Stimulated activated CD4-positive, alpha-beta T cell treated with anti-CD3 and anti-CD28 coated beads, Interleukin-4, amount 100 ng/mL, for 48 hours (primary cell): ENCODE measurements at regions not wholly inside any gene's neighbourhood (a gene's known extent, or its start where the extent isn't known, plus 50 kb on each side); places are given as distances from the start of the nearest gene placed in this dataset.

Experiments
- DNase-seq, 2 donors: peaks; one replicate each; pipeline ENCODE4 v3.0.0-alpha.2; 2020; ENCODE audit warnings: low read depth in 2 of 2

DNA sequence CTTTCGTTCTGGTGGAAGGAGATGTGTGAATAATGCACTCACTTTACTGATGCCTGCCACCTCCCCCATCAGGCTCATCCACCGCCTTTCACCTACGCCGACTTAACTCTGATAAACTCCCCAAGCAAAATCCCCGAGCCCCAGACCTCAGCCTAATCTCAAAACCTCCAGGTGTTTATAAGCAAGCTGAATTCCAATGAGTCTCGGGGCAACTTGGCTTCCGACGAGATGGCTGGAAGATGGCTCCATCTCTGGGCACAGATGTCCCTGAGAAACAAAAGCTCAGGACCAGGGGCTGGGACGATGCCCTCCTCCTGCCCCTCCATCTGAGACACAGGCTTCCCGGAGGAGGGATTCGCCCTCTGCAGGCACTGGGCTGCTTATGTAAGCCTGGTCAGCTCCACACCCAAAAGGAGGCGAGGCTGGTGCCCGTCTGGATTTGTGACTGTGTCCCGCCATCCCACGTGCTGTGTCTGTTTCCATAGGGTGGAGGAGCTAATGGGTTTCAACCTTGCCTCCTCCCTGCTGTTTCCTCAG lies 386.4 kb upstream of the TNRC6C start:
- DNase-seq: no peak

DNA sequence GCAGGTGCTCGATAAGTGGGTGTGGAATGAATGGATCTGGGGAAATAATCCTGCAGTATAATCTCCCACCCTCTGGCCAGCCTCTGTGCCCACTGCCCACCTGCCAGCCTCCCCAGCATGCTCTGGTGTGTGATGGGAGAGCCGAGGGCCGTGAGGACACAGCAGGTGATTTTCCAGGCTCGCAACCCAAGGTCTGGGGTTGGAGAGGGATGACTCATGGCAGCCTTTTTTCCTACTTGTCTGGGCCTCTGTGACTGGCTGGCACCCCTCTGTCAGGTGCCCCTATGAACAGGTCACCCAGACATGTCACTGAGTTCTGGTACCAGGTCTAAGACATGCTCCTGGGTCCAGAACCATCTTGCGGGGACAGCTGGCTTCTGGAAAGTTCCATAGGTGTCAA lies 385.7 kb upstream of the TNRC6C start:
- DNase-seq: no peak

DNA sequence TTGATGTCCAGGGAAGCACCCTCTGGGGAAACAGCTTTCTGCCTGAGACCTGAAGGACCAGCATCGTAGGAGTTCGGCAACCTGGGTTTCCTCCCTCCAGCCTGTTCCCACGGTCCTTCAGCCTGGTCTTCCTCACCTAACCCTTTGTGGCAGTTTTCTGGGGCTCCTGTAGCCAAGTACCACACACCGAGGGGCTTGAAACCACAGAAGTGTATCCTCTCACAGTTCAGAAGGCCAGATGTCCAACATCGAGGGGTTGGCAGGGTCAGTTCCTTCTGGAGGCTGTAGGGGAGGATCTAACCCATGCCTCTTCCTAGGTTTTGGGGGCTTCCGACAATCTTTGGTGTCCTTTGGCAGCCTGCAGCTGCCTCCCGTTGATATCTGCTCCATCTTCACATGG lies 381.0 kb upstream of the TNRC6C start:
- DNase-seq: no peak

DNA sequence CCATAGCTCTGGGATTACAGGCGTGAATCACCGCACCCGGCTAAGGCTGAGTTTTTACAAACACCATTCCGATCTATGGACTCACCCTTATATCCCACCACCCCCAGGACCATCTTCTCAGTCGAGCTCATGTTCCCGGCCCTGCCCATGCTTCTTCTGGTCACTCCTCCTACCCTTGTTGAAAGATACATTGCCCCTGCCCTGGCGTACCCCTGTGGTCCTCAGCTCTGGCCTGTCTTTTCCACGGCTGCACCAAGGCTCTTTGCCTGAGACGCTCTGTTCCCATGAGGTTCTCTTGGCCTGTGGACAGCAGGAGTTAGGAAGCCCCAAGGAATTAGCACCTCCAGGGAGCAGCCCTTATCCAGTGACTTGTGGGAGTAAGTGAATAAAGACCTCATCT lies 379.4 kb upstream of the TNRC6C start:
- no peak for DNase-seq

DNA sequence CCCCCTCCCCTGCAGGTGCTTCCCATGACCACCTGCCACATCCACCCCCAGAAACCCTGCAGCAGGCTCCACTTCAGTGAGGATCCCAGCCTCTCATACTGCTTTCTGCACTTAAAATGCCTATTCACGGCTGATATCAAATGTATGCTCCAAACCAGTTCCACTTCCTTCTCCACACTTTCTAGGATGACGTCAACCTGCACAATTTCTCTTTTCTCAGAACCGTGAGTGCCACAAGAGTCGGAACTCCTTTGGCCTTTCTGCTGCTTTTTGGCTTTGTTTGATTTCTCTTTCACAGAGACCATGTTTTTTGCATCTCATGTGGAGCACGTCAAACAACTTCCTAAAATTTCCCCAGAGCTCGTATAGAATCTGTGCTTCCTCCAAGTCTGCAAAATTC lies 378.8 kb upstream of the TNRC6C start:
- DNase-seq: no peak

DNA sequence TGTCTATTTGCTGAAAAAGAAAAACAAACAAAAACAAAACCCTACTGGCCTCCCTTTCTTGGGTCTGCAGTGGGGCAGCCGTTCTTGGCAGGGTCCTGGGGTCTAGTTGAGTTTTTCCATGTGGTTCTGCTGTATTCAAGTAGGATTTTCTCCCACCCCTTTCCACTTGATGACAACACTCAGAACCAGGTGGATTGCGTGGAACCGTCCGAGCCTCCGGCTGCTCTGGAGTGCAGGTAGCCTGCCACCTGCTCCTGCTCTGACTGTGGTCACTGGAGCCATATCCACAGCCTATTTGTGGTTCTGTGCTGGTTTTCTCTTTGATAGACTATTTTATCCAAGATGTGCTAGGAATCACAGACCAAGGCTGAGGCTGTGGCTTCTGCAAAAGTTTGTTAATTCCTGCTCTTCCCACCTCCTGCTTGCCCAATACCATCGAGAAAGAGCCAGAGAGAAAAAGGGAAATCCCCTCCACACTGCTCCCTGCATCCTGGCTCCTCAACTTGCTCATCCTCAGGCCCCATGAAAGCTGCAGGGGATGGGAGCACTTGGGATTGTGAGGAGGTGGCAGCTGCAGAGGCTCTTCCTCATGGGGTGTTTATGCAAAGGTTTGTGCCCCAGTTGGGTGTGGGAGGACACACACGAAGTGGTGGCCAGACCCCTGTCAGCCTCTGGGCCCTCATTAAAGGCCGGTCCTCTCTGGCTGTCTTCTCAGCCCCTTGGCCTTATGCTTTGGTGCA lies 377.8 kb upstream of the TNRC6C start:
- no peak for DNase-seq

DNA sequence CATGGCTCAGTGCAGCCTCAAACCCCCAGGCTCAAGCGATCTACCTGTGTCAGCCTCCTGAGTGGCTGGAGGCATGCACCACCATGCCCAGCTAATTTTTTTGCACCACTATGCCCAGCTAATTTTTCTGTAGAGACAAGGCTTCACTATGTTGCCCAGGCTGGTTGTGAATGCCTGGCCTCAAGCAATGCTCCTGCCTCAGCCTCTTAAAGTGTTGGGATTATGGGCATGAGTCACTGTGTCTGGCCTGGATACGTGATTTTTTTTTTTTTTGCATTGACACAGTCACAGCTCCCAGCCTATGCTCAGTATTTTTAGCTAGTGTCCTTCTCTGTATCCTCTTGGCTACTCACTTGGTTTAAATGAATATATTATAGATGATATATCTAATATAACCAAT lies 377.0 kb upstream of the TNRC6C start:
- no peak for DNase-seq

DNA sequence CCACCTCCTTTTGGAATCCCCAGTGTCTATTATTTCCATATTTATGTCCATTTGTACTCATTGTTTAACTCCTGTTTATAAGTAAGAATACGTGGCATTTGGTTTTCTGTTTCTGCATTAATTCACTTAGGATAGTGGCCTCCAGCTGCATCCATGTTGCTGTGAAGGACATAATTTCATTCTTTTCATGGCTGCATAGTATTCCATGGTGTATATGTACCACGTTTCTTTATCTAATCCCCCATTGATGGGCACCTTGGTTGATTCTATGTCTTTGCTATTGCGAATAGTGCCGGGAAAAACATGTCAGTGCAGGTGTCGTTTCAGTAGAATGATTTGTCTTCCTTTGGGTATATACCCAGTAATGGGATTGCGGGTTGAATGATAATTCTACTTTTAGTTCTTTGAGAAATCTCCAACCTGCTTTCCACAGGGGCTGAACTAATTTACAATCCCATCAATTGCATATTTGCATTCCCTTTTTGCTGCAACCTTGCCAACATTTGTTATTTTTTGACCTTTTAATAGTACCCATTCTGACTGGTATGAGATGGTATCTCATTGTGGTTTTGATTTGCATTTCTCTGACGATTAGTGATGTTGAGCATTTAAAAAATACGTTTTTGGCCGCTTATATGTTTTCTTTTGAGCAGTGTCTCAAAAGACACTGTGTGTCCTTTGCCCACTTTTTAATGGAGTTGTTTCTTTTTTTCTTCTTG lies 373.2 kb upstream of the TNRC6C start:
- DNase-seq: no peak

DNA sequence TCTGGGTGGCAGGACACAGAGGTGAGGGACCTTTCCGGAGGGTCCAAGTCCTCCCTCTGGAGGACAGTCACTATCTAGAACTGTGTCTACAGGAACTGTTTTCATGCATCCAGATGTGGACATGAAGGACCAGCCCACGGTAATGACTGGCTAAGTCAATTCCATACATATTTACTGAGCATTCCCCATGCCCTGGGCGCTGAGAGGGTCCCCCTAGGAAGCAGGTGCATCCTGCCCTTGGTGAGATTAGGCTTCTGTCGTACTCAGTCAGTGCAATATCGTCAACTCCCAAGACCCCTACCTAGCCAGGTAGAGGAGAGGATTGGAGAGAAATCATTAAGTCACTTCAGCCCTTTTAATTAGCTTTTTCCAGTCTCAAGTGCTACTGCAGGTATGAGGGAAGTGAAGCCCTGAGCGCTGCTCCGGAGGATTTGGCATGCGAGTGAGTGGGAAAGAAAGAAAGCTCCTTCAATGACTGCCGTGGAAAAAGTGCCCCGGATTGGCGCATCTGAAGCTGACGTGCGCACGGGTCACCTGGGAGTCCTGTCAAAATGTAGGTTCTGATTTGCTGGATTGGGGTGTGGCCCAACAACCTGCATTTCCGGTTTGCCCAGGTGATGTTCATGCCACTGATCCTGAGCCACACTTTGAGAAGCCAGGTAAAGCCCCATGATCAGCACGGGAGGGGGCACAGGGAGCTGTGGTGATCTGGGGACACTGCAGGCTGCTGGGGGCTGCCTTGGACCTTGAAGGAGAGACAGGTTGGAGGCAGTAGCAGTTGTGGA lies 367.4 kb upstream of the TNRC6C start:
- no peak for DNase-seq

DNA sequence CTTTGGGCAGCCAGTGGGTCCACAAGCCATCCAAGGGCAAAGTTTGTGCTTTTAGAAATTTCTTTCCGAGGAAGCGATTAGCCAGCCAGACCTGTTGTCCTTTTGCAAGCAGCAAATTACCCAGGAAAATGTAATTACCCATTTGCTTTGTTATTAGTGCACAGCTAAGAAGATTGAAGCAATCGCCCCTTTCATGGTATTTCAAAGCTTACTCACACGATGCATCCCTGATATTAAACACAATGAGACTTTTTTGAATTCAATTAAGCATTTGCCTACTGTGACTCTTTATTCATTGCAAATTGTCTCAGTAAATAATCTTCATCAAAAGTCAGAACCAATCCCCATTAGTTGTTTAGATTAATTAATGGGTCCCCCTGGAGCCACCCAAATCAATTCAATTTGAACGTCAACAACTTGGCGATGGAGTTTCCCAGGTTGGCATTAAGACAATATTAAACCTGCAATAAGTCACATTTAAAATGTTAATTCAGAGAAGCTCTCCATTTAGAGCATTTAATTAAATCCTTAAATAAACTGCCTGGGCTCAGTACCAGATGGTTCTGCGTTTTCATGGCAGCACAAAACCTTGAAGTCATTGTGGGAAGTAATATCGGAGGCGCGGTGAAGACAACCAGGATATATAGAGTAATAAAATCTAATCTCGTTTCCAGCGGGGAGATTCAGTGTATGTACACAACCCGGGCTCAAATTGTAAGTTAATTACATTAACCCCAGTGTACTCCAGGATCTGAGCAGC lies 366.2 kb upstream of the TNRC6C start:
- DNase-seq: no peak

DNA sequence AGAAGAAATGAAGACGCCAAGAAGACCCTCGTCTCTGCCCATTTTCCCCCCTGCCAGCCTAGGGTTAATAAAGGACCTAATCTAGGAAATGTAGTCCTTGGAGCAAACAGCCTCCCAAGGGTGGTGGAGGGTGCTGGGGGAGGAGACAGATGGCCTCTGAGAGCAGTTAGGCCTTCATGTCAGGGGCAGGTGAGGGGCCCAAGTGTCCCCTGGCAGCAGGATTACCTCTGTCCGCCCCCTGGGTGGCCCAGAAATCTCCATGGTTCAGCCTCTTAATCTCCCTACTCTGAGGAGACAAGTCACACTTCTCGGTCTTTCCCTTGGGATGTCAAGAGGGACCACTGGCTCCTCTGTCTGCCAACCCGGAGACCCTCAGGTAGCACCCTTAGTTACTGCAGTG lies 365.4 kb upstream of the TNRC6C start:
- no peak for DNase-seq

DNA sequence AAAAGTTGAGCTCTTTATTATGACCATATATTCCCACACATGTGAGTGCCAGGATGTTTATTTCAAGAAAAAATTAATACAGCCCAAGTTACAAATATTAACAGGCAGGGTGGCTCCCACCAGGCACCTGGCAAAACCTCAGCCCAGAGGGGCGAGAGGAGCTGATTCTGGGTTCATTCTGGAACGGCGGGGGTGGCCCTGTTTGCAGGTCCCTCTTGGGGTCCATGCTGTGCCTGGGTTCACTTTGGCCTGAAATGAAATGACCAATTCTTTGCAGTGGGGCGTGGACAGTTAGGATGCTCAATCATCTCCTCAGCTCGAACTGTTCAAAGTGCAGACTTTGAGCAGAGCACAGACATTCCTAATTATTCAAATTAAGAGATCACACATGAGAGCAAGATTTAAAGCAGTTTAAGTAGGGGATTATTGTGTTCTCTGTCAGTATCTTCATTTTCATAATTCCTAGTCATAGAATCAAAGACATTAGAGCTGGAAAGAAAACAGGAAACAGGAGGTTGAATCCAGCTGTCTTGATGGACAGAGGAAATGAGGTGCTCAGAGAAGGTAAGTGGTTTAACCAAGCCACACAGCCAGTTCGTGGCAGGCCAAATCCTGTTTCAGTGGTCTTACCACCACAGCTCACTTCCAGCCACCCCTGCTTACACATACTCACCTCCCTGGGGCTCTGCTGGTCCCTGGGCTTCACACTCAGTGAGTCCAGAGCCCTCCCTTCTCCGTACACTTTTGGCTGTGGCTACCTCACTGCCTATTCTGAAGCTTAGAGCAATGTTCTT lies 363.9 kb upstream of the TNRC6C start:
- DNase-seq: no peak

DNA sequence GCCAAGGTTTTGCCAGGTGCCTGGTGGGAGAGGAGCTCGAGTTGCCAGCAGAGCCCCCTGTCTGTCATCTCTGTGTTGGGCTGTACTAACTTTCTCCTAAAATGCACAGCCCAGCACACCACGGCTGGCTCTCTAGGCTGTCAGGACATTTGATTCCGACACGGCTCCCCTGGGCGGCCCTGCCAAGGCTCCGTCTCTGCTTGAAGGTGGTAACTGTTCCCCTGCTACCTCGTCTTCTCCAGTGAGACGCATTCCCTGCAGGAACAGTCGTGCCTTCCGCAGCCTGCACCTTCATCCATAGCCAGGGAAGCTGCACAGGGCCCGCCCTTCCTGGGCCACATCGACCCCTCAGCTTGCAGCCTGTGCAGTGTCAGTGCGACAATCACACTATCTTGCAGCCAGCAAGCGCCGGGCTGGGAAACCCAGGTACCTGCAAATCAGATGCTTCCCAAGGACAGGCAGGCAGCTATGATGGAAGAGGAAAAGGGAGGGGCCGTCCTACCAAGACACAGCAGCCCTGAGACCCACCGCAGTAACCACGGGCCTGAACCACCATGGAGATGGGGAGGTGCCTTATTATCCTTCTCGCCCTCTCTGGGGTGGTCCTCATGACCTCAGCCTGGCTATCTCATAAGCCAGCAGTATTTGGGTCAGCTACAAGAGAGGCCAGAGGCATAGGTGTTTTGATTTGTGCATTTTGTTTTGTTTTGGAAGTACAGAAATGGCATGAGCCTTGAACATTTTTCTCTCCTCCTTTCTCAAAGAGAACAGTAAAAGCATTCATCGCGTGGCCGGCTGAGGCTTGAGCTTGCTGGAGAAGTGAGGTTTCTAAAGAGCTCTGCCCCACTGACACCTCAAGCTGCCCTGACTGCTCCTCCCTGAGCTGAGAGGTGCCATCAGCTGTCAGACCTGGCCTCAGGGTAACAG lies 361.7 kb upstream of the TNRC6C start:
- DNase-seq: no peak

DNA sequence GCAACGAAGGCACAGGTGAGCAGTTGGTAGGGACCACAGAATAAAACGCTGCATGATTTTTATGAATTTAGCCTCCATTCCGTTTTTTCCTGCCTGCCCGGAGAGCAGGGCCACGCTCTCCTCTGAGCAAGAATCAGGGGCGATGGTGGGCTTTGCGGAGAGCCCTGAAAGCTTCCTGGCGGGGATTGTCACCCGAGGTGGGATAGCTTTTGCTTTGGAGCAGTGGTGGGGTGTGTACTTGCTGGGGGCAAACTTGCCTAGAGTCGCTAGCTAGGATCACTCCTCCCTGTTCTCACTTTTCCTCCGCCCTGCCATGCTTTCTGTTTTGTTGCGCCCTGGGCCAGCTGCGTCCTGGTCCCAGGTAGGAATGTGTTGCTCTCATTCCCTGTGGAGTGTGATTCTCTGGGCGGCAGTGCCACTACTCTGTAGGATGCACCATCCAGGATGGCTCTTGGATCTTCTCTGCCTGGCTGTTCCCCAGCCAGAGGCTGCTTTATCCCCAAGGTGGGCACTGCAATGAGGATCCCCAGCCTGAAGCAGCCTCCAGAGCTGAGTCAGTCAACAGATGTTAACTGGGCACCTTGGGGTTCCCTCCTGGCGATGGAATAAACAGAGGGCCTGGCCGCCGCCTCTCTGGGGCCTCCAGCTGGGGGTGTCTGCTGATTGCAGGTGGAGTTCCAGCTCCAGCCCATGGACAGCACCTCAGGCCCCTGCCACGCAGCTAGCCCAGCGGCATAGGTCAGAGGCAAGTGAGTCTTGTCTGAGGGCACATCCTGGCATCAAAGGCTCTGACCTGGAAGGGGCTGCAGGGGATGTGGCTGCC lies 360.9 kb upstream of the TNRC6C start:
- no peak for DNase-seq

DNA sequence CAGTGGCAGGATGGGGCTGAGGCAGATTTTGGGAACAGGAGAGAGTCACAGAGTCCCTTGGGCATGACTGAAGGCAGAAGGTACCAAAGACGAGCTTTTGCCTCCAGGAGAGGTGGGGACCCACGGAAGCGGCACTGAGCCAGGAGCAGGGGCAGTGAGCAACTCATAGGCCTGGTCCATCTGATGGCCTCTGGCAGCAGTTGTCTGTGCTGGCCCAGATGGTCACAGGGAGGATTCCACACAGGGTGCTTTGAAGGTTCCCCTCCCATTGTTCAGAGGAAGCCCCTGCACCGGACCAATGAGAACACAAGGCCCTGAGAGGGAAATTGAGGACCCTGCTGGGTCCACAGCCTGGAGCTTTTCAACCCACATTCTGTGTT lies 360.3 kb upstream of the TNRC6C start:
- no peak for DNase-seq

DNA sequence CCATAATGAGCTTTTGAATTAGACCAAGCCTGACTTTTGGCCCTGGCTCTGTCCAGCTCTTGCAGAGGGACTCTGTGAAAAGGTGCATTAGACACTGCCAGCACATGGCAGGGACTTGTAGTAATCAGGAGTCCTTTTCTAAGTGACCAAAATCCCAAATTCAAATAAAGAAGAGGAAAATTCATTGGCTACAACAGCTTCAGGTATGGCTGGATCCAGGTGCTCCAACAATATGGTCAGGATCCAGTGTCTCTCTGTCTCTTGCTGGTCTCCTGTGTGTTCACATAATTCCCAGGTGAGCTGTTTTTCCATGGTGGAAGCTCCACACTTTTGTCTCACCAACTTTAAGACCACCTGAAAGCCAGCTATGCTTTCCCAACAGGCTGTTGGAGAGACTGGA lies 358.8 kb upstream of the TNRC6C start:
- DNase-seq: no peak

DNA sequence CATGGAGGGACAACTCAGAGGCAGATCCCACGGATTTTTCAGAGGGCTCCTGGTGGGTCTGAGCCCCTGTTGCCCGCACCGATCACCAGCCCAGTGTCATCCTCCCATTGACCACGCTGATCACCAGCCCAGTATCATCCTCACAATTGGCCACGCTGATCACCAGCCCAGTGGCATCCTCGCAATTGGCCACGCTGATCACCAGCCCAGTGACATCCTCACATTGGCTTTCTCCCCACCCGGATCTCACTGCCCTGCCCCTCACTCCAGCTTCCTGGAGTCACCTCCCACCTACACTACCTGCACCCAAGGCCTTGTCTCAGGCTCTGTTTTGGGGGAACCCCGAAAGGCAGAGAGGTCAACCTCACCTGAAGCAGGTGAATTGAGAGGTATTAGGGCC lies 358.2 kb upstream of the TNRC6C start:
- DNase-seq: no peak

DNA sequence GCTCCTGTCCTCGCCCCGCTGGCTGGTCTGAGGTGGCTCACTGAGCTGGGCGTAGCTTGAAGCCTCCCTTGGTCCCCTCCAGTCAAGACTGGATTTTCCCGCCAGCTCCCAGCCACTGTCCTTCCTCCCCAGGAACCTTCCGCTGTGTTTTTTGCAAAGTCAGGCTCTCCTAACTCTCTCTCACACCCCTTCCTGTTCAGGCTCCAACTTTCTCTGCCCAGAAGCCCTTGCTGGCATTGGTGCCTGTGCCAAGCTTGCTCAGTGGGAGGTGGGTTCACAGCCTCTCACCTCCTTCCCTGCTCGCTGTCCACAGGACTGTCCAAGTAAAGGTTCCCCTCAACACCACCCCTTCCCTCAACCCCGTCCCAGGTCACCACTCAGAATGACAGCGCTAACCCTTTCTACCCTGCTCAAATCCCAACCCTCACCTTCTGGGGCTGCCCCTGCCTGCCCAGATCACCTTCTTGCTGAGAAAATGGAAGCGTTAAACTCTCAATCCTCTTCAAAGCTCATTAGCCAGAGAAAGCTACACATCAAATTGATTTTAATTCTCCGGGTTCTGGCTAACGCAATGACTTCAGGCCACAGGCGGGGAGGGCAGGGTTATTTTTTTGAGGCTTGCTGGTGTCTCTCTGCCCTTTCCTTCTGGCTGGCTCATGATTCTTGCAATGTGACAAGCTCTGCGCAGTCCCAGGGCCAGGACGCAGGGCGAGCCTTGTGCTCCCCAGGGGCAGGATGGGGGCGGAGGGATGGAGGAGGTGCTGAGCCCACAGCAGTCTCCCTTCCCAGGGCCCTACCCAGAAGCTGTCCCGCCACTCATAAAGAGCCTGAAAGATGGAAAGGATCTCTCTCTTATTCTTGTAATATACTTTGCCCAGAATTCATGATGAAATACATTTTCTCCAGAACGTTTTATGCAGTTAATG lies 357.2 kb upstream of the TNRC6C start:
- no peak for DNase-seq
